ENCODE measurements at regions not wholly inside any gene's neighbourhood (a gene's known extent, or its start where the extent isn't known, plus 50 kb on each side); places are given as distances from the start of the nearest gene placed in this dataset.

DNA sequence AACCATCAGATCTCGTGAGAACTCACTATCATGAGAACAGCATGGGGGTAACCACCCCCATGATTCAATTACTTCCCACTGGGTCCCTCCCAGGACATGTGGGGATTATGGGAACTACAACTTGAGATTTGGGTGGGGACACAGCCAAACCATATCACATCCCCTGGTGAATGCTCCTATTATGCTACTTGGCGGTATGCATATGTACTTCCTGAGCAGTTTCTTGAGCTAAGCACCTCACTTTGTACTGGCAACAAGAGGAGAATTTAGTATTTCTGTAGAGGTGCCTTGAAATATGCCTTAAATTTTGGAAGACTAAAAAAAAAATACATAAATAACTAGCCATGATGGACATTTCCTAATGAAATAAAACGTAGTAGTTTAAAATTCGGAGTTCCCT lies 327.2 kb upstream of the CITED2 start:
- no peak for TF ChIP-seq EZH2 (optimal IDR thresholded peaks at IDR 0.05; ENCODE audit: low read depth, low read length)
- TF ChIP-seq CTCF (IDR thresholded peaks at IDR 0.05; ENCODE audit: low read length), result no peak
- TF ChIP-seq EZH2phosphoT487 (IDR thresholded peaks at IDR 0.05; ENCODE audit: low read length), result no peak
